Suprapubic skin (tissue), 3 donors: ENCODE measurements at regions not wholly inside any gene's neighbourhood (a gene's known extent, or its start where the extent isn't known, plus 50 kb on each side); places are given as distances from the start of the nearest gene placed in this dataset.

Experiments used
- EP300 ChIP-seq: sonication (generic); formaldehyde crosslinking; IDR thresholded peaks from one replicate; pipeline ENCODE4 v1.6.1; 2017; ENCODE audit warnings: antibody characterized with exemption
- POLR2A ChIP-seq, 2 donors: fragments of 450-650 bp; IDR thresholded peaks; one replicate each; pipeline ENCODE4 v1.6.1; 2017; ENCODE audit warnings: antibody characterized with exemption in 2 of 2, mild to moderate bottlenecking in 2 of 2, moderate library complexity in 2 of 2
- TF ChIP-seq, protein P1 (sequence below), 2 donors: fragments of 200-600 bp in 1 of 2; fragments of 450-650 bp in 1 of 2; sonication (generic) in 1 of 2; IDR thresholded peaks; one replicate each; pipeline ENCODE4 v1.5.1; 2016 to 2019; ENCODE audit warnings: antibody characterized with exemption in 2 of 2, mild to moderate bottlenecking in 1 of 2, moderate library complexity in 1 of 2

DNA sequence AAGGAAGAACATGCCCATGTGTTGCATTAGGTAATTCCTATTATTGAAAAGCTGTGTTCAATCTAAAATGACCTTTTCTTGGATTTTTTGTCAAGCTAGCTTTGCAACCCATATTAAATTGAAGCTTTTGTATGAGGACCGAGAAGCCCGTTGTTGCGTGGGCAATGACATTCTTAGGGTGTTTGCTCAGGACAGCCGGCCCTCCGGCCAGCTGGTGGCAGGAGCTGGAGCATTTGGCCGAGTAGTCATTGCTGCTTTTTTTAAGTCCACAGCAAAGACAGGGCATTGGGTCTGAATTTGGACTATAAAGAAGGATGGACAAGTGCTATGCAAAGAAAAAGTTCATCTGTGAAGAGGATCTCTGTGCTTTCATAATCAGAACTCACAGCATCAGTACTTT lies 365.8 kb downstream of the SAMD5 start:
- TF ChIP-seq, protein P1, sequence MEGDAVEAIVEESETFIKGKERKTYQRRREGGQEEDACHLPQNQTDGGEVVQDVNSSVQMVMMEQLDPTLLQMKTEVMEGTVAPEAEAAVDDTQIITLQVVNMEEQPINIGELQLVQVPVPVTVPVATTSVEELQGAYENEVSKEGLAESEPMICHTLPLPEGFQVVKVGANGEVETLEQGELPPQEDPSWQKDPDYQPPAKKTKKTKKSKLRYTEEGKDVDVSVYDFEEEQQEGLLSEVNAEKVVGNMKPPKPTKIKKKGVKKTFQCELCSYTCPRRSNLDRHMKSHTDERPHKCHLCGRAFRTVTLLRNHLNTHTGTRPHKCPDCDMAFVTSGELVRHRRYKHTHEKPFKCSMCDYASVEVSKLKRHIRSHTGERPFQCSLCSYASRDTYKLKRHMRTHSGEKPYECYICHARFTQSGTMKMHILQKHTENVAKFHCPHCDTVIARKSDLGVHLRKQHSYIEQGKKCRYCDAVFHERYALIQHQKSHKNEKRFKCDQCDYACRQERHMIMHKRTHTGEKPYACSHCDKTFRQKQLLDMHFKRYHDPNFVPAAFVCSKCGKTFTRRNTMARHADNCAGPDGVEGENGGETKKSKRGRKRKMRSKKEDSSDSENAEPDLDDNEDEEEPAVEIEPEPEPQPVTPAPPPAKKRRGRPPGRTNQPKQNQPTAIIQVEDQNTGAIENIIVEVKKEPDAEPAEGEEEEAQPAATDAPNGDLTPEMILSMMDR (IDR thresholded peaks at IDR 0.05) = no peak
- no peak for TF ChIP-seq POLR2A (IDR thresholded peaks at IDR 0.05)
- no peak for TF ChIP-seq EP300
